ENCODE measurements at regions not wholly inside any gene's neighbourhood (a gene's known extent, or its start where the extent isn't known, plus 50 kb on each side); places are given as distances from the start of the nearest gene placed in this dataset.

DNA sequence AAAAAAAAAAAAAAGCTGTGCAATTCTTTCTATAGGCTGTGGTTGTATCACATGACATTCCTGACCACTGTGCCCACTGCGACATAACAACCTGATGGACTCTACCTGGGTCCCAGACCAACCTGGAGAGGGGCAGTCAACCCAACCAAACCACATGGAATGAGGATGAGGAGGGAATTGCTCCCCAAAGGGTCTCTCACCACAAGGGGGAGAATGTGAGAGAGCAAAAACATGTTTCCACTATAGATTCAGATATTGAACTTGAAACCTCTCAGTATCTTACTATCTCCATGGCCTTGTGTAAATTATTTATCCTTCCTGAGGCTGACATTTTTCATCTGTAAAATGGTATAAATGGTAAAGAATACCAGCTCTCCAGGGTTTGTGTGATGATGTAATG is 66.9 kb upstream of the SV2C start:
- Histone ChIP-seq H3K4me1 (no peaks in the 10 kb centered on the region), H3K9me3 (no peaks in the 10 kb centered on the region), H3K27ac (no peak overlapping the region), H3K4me3 (no peak overlapping the region), H3K27me3 (no peaks in the 10 kb centered on the region), H3K36me3 (no peaks in the 10 kb centered on the region)
- no peak for TF ChIP-seq POLR2A (IDR thresholded peaks at IDR 0.05)
- TF ChIP-seq, protein P1, sequence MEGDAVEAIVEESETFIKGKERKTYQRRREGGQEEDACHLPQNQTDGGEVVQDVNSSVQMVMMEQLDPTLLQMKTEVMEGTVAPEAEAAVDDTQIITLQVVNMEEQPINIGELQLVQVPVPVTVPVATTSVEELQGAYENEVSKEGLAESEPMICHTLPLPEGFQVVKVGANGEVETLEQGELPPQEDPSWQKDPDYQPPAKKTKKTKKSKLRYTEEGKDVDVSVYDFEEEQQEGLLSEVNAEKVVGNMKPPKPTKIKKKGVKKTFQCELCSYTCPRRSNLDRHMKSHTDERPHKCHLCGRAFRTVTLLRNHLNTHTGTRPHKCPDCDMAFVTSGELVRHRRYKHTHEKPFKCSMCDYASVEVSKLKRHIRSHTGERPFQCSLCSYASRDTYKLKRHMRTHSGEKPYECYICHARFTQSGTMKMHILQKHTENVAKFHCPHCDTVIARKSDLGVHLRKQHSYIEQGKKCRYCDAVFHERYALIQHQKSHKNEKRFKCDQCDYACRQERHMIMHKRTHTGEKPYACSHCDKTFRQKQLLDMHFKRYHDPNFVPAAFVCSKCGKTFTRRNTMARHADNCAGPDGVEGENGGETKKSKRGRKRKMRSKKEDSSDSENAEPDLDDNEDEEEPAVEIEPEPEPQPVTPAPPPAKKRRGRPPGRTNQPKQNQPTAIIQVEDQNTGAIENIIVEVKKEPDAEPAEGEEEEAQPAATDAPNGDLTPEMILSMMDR (IDR thresholded peaks at IDR 0.05): no peak
- DNase-seq: no peak

DNA sequence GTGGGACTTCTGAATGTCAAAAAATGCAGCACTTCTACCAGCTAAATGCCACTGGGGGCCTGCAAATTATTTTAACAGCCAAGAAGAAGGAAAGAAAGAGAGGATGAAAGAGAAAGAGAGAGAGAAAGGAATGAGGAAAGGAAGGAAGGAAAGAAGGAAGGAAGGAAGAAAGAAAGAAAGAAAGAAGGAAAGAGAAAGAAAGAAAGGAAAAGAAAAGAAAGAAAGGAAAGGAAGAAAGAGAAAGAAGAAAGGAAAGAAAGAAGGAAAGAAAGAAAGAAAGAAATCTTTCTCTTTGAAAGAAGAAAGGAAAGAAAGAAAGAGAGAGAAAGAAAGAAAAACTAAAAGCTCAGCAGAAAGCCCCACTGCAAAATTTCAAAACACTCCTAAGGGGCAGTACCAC is 69.2 kb upstream of the SV2C start:
- no peaks in the 10 kb centered on the region for H3K9me3 ChIP-seq
- no peak overlapping the region for H3K4me3 ChIP-seq
- no peak overlapping the region for H3K27ac ChIP-seq
- H3K4me1 ChIP-seq: no peaks in the 10 kb centered on the region
- no peaks in the 10 kb centered on the region for H3K27me3 ChIP-seq
- TF ChIP-seq, protein P1 (IDR thresholded peaks at IDR 0.05): no peak
- no peak for TF ChIP-seq POLR2A (IDR thresholded peaks at IDR 0.05)
- no peaks in the 10 kb centered on the region for H3K36me3 ChIP-seq
- DNase-seq: no peak

DNA sequence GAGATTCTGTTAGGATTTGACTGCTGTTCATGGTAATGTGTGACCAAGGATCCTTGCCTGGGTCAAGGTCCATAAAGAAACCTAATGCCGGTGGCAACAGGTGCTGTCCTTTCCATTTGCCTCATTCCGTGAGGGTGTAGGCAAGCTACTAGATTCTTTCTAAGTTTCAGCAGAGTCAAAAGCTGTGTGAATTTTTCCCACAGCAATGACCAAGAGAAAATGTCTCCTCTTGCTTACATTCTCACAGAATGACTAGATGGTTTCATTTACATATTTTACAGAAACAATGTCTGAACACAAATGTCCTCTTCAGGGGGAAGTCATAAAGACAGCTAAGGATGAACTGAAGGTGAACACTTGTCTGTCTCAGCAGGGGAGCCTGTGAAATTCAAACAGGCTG is 75.3 kb upstream of the SV2C start:
- Histone ChIP-seq H3K27ac (no peak overlapping the region), H3K36me3 (no peaks in the 10 kb centered on the region), H3K27me3 (no peaks in the 10 kb centered on the region), H3K4me1 (no peaks in the 10 kb centered on the region), H3K4me3 (no peak overlapping the region), H3K9me3 (no peaks in the 10 kb centered on the region)
- no peak for DNase-seq
- no peak for TF ChIP-seq POLR2A (IDR thresholded peaks at IDR 0.05)
- TF ChIP-seq, protein P1 (IDR thresholded peaks at IDR 0.05): no peak

DNA sequence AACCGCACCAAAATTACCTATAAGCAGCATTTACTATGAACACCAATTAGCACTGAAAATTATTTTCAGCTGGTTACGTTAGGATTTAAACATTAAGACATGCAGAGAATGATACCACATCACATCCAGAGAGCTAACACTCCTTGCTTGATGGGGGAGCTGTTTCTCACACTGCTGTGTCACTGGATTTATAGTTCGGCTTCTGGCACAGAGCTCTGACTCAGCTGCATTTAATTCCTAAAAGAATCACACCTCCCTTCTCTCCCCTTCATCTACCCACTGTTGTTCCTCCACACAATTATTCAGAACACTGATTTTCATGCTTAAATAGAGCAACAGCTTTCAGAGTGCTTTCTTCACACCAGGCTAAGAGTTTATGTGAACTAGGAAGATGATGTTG is 82.6 kb upstream of the SV2C start:
- Histone ChIP-seq H3K27ac (no peak overlapping the region), H3K9me3 (no peaks in the 10 kb centered on the region), H3K27me3 (no peaks in the 10 kb centered on the region), H3K4me3 (no peak overlapping the region), H3K36me3 (no peaks in the 10 kb centered on the region), H3K4me1 (no peaks in the 10 kb centered on the region)
- TF ChIP-seq, protein P1 (IDR thresholded peaks at IDR 0.05): no peak
- no peak for TF ChIP-seq POLR2A (IDR thresholded peaks at IDR 0.05)
- DNase-seq: no peak

DNA sequence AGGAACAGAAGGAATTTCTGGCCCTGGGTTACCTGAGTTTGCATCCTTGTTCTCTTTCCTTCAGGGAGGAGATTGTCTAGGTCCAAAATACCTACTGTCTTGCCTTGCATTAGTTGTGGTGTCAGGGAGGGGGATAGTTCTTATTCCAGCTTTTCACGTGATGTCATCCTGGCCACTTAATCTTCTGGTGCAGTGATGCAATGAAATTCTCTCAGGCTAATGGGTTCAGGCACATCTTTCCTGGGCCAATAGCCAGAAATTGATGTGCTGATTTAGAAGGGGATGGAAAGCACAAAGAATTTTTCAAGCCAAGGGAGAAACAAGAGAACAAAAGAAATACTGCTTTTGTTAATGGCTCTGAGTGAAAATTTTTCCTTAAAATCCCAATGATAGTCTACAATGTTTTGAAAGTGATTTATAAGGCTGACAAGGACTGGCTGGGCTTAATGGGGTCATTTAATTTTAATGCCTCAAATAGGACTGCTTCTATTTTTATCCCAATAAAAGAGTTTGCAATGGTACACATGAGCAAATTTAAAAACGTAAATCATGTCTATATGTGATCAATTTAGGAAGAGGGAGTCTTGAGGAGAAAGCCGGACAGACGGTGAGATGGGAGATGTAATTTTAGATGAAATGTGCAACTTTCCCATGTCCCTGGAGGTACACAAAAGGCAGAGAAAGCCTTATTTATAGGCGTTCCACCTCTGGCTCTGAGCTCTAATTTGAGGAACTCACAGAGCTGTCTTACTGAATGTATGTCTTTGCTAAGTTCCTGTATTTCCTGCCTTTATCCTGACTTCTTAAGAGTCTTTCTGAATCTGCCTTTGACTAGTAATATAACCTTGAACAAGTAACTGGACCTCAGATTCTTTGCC is 89.3 kb upstream of the SV2C start:
- no peak for DNase-seq
- H3K27me3 ChIP-seq: no peaks in the 10 kb centered on the region
- H3K4me3 ChIP-seq: no peak overlapping the region
- no peaks in the 10 kb centered on the region for H3K4me1 ChIP-seq
- no peak overlapping the region for H3K27ac ChIP-seq
- no peaks in the 10 kb centered on the region for H3K9me3 ChIP-seq
- H3K36me3 ChIP-seq: no peaks in the 10 kb centered on the region
- TF ChIP-seq POLR2A (IDR thresholded peaks at IDR 0.05): no peak
- TF ChIP-seq, protein P1 (IDR thresholded peaks at IDR 0.05): no peak

Measured in Peyer's patch (tissue), 4 donors.